Stromal cell of bone marrow (primary cell): ENCODE measurements at regions not wholly inside any gene's neighbourhood (a gene's known extent, or its start where the extent isn't known, plus 50 kb on each side); places are given as distances from the start of the nearest gene placed in this dataset.

Experiments
- DNase-seq: peaks from one replicate; pipeline ENCODE4 v3.0.0-alpha.2; 2012; ENCODE audit warnings: low read depth

DNA sequence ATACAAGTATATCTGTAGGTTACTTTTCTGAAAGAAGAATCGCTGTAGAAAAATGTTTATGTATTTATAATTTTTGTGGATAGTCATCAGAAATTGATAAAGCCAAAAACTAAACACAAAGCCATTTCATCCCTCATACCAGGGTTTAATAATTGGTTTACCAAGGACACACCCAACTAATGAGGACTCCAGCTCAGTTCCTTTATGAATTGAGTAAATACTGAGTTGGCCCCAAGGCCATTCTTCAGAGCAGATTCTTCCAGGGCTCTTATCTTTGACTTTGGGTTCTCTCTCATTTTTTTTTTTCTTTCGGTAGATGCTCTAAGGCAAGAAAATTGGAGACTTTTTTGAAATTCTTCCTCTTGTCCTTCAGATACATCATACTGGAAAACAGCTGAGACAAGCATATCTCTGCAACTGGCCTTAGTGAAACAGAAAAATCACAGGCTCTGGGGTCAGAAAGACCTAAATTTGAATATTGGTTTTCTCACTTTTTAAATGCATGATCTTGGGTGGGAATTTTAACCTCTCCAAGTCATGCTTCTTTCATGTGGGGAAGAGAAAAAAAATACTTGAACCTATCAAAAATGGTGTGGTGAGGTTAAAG is 401.8 kb downstream of the ARHGEF28 start:
- DNase-seq, result no peak

DNA sequence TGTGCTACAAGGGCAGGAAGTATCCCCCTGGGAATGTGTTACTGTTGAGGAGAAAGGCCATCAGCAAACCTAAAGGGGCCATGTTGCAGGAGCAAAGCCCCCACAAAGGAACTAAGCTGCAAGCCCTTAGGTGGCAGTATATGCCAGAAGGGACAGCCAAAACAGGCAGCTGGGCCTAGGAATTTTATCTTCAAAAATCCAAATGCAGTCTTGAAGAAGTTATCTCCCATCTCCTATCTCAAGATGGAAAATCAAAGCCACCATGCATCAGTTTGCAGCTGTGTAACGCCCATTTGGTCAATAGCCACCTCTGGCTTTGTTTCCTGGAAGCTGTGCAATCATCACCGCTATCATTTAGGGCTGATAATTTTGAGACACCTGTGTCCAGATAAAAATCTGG is 400.3 kb downstream of the ARHGEF28 start:
- no peak for DNase-seq

DNA sequence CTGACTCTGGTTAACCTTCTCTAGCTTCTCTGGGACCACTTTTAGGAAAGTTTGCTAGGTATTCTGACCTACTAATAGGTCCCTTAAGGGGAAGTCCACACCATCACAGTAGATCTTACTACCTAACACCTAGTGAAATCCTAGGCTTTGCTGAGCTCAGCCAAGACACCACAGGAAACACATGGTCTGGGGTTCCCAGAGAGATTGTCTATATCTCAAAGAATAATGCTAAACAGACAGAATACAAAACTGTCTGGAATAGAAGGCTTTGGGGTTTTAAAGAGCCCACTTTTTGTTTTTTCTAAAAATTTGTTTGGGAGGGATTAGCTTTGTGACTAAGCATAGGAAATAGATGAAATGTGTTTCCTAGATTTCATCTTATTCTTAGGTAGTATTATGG is 395.1 kb downstream of the ARHGEF28 start:
- no peak for DNase-seq

DNA sequence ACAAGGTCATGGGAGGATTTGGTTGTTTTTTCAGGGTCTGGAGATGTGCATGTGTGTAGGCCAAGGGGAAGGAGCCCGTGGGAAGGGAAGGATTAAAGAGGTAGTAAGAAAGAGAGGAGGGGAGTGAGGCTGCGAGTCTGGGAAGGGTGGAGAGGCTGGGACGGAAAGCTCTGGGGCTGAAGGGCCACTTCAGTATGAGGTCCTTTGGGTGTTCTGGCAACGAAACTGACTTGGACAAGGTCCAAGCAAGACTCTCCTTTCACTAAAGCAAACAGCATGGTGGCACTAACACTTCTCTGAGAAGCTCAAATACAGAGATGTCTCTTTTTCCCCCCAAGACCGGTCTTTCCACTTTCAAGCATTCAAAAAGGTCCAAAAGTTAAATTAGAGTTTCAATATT is 394.5 kb downstream of the ARHGEF28 start:
- DNase-seq, result no peak

DNA sequence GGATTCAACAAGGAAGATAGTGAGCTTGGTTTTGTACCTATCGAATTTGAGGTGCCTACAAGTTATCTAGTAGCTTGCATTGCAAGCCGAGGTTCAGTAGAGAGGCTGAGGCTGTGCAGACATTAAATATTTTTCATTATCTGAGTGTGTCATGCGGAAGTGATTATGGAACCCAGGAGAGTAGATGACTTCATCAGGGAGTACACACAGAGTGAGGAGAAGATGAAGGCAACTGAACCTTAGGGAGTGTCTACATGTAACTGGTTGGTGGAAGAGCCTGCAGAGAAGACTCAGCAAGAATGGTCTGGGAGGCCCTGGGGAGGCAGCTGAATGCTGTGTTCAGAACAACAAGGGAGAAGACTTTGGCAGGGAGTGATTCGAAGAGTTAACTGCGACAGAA is 393.9 kb downstream of the ARHGEF28 start:
- DNase-seq, result no peak

DNA sequence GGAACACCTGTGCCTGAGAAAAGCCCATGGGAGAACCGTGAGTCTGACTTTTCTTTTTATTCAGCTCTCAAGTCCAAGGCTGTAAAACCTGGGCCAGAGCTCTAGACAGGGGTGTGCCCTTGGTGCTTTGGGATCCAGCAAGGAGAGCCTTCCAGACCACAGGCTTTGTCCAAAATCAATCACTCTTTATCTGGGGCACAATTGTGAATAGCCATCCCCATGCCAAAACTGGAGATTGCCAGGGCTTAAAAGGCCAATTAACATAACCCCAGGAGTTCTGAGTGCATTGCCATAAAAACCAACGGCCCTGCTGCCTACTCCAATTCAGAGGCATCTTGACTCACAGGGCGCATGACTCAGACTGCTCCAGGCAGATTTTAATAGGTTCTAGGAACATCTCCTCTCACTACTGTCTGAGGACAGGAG is 391.8 kb downstream of the ARHGEF28 start:
- peak; percentile 51 for DNase-seq

DNA sequence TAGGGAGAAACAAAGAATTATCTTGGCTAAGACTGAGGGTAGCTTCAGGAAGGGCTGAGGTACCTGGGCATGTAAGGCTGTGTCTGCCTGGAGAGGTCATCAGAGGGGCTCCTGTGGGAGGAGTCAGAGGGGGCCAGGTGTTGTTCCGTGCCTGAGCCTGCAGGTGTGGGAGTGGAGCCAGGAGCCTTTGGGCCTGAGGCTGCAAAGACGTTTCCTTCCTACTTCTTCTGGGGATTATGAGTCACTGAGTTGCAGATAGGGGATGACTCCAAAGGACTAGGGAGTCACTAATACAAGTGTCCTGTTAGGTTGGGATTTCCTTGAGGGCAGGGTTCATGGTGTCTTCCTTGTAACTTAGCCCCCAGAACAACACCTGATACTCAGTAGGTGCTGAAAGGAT is 391.1 kb downstream of the ARHGEF28 start:
- DNase-seq, result no peak

DNA sequence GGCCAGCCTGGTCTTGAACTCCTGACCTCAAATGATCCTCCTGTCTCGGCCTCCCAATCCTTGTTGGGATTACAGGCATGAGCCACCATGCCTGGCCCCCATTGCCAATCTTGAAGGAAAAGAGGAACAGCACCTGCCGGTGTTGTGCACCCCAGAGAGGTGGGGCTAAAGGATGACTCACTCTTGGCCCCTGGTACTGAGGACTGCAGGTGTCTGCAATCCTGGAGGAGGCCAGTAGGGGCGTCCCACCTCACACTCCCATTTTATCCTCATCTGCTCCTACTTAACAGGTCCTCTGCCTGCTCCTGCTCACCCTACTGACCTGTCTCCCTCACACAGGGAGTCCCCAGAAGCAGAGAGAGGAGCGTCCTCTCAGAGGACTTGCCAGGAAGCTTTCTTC is 390.4 kb downstream of the ARHGEF28 start:
- DNase-seq, result no peak

DNA sequence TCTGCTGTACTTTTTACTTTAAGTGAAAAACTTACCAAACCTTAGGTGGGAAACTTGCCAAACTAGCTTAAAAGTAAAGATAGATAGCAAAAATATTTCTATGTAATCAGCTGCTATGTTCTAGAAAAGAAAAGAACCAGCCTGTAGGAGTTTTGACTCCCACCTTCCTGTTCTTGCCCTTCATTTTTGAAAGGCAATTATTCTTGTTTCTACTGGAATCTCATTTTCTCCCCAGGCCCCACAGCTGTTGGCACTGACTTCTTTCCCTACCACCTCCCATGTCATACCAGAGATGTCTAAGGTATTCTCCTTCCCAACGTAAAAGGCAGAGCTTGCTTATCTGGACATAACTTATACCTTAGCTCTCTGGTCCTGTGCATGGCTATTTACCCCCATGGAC is 389.7 kb downstream of the ARHGEF28 start:
- no peak for DNase-seq

DNA sequence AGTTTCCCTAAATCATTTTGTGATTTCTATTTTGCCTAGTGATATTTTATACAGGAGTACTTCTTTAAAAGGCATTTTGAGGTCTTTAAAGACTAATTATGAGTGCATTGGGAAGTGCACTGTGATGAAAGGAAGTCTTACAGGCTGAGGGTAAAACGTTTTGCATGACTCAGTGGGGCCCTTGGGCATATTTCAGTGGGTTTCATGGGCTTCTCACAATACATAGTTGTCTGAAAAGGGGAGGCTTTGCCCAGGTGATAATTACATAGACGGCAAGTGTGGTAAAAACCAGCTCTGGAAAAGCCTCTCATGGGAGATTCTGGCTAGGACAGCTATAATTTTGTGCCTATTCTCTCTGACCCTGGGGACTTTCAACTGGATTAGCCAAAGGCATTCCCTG is 387.2 kb downstream of the ARHGEF28 start:
- DNase-seq, result no peak

DNA sequence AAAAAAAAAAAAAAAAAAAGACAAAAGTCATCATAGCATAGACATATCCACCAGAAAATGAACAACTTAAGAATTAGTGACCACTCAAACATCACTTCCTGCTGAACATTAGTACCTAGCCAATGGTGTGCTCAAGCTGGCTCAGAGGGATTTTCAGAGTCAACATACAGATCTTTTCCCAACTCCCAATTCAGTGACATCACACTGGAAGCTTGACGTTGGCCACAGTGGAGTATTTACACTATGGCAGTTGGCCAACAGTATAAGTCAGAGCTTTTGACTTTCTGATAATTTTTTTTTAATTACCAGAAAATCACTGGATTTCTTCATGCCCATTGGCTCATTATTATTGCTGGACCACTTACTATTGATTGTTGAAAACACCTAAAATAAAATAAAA is 383.5 kb downstream of the ARHGEF28 start:
- no peak for DNase-seq

DNA sequence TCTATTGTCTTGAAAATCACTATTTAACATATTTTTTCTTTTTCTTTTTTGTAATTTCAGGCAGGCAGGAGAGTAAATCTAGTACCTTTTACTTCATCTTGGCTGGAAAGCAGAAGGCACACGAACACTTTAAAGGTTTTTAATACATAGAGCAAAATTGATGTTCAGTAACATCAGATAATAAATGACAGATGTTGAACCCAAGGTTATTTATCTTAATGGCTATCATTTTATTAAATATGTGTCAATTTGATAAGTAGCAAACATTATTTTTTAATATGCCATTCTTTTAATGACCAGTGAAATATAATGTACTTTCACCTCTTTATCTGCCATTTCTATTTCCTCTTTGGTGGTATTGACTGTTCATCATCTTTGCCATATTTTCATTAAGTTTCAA is 381.2 kb downstream of the ARHGEF28 start:
- DNase-seq, result no peak

DNA sequence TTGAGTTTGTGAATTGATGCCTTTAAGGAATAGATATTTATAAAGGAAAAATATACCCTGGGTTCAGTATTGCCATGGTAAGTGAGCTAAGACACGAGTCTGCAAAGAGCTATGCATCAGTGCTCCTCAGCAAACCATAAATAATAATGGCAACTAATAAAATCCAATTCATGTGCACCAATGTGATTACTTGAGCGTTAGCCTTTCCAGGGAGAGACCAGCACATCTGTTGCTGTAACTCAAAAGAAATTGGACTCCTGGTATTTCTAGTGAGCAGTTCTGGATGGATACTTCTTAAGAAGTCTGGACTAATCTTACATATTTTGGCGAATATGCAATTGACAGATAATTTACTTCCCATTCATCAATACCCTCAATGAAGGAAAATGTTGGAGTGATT is 373.3 kb downstream of the ARHGEF28 start:
- no peak for DNase-seq

DNA sequence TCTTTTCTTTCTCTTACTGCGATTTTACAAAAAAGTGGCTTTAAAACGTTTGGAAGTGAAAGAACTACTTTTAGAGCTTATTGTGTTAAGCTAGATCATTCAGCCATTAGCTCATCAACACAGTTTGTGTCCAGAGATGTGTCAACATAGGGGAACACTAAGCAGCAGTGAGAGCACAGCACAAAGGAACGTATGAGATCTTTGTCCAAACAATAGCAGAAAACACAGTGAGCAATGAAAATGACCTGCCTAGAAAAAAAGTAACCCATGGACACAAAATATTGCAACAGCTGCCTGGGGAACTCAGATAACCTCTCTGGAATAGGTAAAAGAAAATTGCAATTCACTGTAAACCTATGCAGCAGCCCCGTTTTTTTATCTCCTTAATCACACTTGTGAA is 372.5 kb downstream of the ARHGEF28 start:
- no peak for DNase-seq

DNA sequence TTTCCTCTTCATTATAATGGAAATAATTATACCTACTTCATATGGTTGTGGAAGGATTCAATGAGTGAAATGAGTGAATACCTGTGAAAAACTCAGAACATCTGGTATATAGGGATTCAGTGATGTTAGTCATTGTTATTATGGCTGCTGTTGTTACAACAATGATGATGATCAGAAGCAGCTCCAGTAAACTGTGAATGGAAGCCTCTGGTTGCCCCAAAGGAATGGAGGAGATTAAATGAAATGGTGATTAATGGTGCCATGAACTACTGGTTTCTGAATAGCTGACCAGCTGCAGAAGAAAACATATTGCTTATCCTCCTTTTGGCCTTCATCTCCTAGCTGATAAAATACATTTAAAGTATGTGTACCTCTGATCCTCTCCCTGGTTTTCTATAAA is 372.0 kb downstream of the ARHGEF28 start:
- no peak for DNase-seq

DNA sequence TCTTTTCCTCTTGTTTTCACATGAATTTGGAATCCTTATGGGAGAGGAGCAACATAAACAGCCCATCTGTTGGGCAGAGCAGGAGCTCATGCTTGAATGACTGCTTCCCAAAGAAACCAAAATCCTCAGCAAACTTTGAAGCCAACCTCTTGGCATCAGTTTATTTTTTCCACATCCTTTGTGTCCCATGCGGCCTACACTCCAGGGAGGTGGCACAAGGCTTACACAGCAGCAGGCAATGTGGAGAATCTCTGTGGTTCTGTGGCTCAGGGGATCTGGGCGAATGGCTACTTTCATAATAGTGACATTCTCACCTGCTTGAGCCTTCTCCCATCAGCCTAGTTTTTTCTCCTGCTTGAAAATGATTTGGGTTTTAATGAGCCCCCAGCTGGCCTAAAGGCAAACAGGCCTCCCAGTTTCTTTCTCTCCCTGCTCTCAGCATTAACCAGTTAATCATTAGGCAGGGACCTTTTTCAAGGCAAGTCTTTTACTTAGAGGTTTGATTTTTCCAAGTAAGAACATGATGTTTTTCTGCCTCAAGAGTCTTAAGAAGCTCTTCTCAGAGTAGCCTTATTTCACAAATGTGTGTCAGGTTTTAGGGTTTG is 370.3 kb downstream of the ARHGEF28 start:
- no peak for DNase-seq

DNA sequence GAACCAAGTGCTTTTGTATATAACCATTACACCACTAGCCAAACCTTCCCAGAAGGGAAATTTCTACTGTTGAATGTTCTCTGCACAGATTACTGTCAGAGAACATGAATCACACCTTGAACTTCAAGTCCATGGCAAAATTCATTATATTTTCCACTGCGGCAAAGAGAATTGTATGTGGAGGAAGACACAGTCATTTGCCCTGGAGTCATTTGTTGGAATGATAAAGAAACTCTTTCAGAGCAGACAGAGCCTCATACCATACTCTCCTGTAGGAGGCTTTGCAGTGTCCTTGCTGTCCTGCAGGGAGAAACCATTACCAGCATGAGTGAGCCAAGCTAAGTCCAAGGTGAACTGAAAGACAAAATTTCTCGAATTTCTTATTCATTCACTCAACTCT is 369.0 kb downstream of the ARHGEF28 start:
- no peak for DNase-seq
